ENCODE measurements at regions not wholly inside any gene's neighbourhood (a gene's known extent, or its start where the extent isn't known, plus 50 kb on each side); places are given as distances from the start of the nearest gene placed in this dataset.
"Not testable (repeated sequence)": the region's sequence is repeated elsewhere in the genome, so short reads cannot be mapped to it uniquely, and the experiment has no call there.

DNA sequence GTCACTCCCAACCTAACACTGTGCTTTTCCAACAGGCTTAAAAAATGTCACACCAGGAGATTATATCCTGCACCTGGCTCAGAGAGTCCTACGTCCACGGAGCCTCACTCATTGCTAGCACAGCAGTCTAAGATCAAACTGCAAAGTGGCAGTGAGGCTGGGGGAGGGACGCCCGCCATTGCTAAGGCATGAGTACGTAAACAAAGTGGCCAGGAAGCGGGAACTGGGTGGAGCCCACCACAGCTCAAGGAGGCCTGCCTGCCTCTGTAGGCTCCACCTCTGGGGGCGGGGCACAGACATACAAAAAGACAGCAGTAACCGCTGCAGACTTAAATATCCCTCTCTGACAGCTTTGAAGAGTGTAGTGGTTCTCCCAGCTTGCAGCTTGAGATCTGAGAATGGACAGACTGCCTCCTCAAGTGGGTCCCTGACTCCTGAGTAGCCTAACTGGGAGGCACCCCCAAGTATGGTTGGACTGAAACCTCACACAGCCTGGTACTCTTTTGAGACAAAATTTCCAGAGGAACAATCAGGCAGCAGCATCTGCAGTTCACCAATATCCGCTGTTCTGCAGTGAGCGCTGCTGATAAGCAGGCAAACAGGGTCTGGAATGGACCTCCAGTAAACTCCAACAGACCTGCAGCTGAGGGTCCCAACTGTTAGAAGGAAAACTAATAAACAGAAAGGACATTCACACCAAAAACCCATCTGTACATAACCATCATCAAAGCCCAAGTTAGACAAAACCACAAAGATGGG lies 2986.4 kb upstream of the OR11H1 start:
- DNase-seq (ENCODE audit: low spot score): not testable (repeated sequence)

DNA sequence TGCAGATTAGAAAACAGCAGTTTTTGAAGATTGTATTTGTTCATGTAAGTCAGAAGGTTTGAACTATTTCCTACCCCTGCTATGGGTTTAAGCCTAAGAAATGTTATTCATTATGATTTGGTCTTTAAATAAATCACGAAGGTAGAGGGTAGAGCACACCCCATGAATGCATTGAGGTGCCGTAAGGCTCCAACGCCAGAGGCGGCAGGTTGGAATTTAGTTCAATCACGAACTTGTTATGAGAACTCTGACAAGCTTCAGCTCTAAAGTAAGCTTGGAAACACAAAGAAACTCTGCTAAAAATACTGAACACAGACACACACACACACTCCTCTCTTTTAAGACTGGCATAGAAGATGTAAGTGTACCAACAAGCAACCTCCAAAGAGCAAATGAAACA lies 2974.6 kb upstream of the OR11H1 start:
- not testable (repeated sequence) for DNase-seq (ENCODE audit: low spot score)

DNA sequence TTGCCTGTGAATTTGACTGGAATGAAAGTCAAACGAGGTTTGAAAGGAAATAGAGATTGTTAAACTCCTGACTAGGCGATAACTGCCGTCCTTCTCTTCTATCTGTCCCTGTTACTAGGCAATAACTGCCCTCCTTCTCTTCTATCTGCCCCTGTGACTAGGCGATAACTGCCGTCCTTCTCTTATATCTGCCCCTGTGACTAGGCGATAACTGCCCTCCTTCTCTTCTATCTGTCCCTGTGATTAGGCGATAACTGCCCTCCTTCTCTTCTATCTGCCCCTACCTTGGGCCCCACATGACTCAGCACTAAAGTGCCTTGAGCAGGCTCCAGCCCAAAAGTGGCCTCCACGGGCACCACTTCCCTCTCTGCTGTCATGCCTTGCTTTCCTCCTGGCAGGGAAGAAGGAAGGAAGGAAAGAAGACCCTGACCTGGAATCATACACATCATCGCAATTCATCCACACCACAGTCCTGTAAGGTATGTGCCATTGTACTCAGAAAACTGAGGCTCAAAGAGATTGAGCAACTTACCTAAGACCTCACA lies 2973.3 kb upstream of the OR11H1 start:
- DNase-seq (ENCODE audit: low spot score): not testable (repeated sequence)

- DNase-seq (ENCODE audit: low spot score): not testable (repeated sequence)
Observed at GRCh38 chr22:12571500-12571899, 2956.5 kb upstream of the OR11H1 start.

DNA sequence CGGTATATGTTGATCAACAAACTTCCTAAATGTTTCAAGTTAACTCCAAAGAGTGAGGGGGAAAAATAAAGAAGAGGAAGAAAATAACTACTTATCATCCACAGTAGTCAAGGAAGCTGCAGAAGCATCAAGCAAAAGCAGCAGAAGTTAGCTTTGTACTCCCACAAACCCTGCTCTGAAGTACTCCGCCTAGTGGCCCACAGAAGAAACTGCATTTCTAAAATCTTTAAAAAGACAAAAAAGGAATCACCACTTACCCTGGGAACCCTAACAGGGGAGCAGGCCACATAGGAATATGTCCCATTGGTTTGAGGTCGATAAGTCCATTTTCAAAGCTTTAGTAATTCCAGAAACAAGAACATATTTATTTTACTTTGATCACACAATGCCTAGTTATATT lies 2948.3 kb upstream of the OR11H1 start:
- not testable (repeated sequence) for DNase-seq (ENCODE audit: low spot score)

DNA sequence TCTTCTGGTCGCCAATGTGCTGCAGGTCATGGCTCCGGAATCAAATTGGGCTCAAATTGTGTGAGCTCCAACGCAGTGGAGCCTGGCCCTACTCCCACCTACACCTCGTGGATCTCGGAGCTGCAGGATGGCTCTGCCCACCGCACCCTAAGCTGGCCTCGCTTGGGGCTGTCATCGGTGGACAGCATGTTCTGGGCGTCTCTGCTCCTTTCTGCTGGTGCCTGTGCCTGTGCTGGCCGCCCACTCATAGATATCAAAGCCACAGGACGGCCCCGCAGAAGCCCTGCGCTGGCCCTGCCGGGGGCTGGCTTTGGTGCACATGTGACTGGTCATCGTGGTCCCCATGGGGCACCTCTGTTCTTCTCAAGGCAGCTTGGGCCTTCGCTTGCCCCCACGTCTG lies 2943.5 kb upstream of the OR11H1 start:
- not testable (repeated sequence) for DNase-seq (ENCODE audit: low spot score)

GRCh38 chr22:12584874-12585273 lies 2943.1 kb upstream of the OR11H1 start:
- not testable (repeated sequence) for DNase-seq (ENCODE audit: low spot score)

DNA sequence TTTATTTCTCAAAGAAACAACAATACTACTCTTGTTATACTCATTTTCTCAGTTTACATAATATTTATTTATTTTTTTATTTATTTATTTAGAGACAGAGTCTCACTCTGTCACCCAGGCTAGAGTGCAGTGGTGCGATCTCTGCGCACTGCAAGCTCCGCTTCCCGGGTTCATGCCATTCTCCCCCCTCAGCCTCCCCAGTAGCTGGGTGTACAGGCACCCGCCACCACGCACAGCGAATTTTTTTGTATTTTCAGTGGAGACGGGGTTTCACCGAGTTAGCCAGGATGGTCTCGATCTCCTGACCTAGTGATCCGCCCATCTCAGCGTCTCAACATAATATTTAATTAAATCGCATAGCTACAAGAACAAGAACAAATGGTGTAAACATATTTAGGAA lies 2932.3 kb upstream of the OR11H1 start:
- not testable (repeated sequence) for DNase-seq (ENCODE audit: low spot score)

GRCh38 chr22:12597778-12598177 lies 2930.2 kb upstream of the OR11H1 start:
- DNase-seq (ENCODE audit: low spot score): not testable (repeated sequence)

DNA sequence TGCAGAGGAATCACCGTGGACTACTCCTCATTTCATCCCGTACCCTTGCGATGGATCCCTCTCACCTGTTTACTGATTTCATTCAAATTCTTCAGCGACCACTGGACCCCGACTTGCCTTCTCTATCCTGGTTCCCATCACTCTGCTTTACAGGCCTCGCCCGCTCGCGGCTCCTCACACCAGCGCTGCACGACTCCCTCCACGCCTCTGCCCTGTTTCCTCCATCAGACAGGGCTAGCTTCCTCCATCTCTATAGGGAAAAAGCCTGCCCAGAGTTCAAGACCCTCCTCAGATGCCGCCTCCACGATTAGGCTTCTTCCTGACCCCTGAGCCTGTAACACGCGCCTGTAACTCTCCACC lies 2926.5 kb upstream of the OR11H1 start:
- not testable (repeated sequence) for DNase-seq (ENCODE audit: low spot score)

- peak; percentile 45 for DNase-seq (ENCODE audit: low spot score)
Observed at GRCh38 chr22:12601870-12602779, 2925.9 kb upstream of the OR11H1 start.

GRCh38 chr22:12603399-12603798 lies 2924.6 kb upstream of the OR11H1 start:
- not testable (repeated sequence) for DNase-seq (ENCODE audit: low spot score)

- not testable (repeated sequence) for DNase-seq (ENCODE audit: low spot score)
Observed at GRCh38 chr22:12603833-12604232, 2924.2 kb upstream of the OR11H1 start.

- DNase-seq (ENCODE audit: low spot score): not testable (repeated sequence)
Observed at GRCh38 chr22:12608454-12608853, 2919.5 kb upstream of the OR11H1 start.

DNA sequence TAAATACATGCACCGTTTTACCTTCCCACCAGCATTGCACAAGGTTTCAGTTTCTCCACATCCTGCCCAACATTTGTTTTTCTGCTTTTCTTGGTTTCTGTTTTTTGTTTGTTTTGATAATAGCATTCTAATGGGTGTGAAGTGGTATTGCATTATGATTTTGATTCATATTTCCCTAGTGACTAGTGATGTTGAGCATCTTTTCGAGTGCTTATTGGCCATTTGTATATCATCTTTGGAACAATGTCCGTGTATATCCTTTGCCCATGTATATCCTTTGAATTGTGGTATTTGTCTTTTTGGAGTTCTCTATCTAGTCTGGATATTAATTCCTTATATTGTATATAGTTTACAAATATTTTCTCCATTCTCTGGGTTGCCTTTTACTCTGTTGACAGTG lies 2914.8 kb upstream of the OR11H1 start:
- no peak for DNase-seq (ENCODE audit: low spot score)

- DNase-seq (ENCODE audit: low spot score): not testable (repeated sequence)
Observed at GRCh38 chr22:12613907-12614306, 2914.1 kb upstream of the OR11H1 start.

DNA sequence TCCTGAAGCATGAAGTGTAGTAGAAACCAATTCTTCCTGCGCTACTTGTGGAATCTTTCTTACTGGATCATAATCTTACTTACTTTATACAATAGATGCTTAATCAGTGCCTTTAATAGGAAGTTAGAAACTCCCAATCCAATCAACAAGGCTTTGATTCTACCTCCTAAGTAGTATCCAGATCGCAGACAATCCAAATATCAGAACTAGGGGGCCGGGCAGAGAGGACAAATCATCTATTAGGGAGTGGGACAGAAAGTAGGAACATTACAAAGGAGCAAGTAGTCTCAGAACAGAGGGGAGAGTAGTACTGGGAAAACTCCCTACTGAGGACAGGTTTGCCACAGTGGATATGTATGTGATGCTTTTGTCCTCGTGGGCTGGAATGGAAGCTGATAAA lies 2901.1 kb upstream of the OR11H1 start:
- not testable (repeated sequence) for DNase-seq (ENCODE audit: low spot score)

DNA sequence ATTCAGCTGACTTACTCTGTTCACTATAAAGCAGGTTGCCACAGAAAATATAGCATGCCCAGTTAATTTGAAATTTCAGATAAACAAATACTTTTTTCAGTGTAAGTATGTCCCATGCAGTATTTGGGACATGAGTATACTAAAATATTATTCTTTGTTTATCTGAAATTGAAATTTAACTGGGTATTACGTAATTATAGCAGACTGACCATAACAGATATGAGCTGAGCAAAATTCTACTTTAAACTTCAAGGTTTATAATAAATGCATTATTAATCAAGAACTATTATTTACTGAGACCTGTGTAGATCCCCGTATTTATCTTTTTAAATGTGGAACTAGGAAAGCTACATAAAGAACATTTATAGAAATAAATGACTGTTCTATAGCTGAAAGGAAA lies 2898.2 kb upstream of the OR11H1 start:
- not testable (repeated sequence) for DNase-seq (ENCODE audit: low spot score)

DNA sequence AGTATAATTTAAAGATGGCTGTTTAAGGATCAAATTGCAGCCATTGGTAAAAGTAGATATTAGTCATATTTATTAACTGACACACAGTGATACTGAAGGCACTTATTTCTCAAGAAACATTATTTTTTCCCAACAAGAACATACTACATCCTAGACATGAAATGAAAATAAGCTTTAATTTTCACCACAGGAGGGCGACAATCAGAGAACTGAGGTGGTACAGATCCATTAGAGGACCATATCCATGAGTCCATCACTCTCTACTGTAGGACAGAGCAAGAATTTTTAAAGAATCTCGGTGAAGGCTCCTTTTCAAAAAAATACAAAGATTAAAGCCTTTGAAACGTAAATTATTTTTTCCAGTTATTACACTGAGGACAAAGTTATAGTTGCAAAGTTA lies 2897.0 kb upstream of the OR11H1 start:
- not testable (repeated sequence) for DNase-seq (ENCODE audit: low spot score)

- not testable (repeated sequence) for DNase-seq (ENCODE audit: low spot score)
Observed at GRCh38 chr22:12637566-12638166, 2890.3 kb upstream of the OR11H1 start.

- not testable (repeated sequence) for DNase-seq (ENCODE audit: low spot score)
Observed at GRCh38 chr22:12638319-12638718, 2889.7 kb upstream of the OR11H1 start.

All from ecto neural progenitor cell (in vitro differentiated cells).